Neuron (in vitro differentiated cells): ENCODE measurements at regions not wholly inside any gene's neighbourhood (a gene's known extent, or its start where the extent isn't known, plus 50 kb on each side); places are given as distances from the start of the nearest gene placed in this dataset.

Experiments
- H2AFZ ChIP-seq: one replicate; pipeline ENCODE4 v1.6.1; 2013; ENCODE audit warnings: low read depth, mild to moderate bottlenecking, inconsistent platforms, low read length, moderate library complexity
- H3K27me3 ChIP-seq: one replicate; pipeline ENCODE4 v1.6.1; 2013; ENCODE audit warnings: low read length; ENCODE audit not compliant: insufficient read depth
- H3K36me3 ChIP-seq: one replicate; pipeline ENCODE4 v1.6.1; 2013; ENCODE audit warnings: low read length; ENCODE audit not compliant: insufficient read depth
- H3K4me1 ChIP-seq: one replicate; pipeline ENCODE4 v1.6.1; 2013; ENCODE audit warnings: low read length; ENCODE audit not compliant: insufficient read depth
- H3K4me3 ChIP-seq: 2 replicates; pipeline ENCODE4 v1.5.1; 2013; ENCODE audit warnings: mild to moderate bottlenecking, low read length, moderate library complexity
- H3K9me3 ChIP-seq: one replicate; pipeline ENCODE4 v1.6.1; 2013; ENCODE audit warnings: low read length

DNA sequence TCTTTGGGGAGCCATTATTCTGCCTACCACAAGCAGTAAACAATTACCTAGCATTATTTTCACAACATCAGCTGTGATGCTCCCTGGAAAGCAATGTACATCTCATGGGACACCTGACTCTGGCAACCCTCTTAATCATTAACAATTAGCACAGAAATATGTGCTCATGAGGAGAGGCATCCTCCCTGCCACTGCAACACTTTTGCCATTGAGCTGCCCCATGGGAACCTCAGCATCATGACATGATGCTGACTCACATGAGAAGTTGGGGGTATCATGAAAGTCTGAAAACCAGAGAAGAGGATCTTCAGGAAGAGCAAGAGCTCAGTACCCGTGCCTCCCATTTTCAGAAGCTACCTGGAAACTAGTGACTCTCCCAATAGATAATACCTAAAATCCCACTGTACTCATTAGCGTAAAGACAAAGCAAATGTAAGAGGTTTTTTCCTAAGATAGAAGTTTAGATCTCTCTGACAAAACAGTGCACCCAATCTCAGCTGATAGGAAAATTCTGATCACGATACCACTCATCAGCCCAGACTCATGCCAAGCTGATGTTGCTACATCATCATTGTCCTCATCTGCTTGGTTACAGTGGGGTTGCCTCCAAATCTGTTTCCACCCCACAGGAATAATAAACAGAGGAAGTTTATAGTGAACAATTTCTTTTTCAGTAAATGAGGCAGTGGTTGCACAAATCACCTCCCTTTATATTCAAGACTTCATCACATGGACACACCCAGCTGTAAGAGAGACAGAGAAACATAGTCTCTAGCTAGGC is 244.5 kb downstream of the NR2F1-AS1 start:
- Histone ChIP-seq H3K9me3 (no peaks in the 10 kb centered on the region), H2AFZ (no peak overlapping the region), H3K27me3 (no peaks in the 10 kb centered on the region), H3K36me3 (no peaks in the 10 kb centered on the region), H3K4me1 (no peaks in the 10 kb centered on the region), H3K4me3 (no peak overlapping the region)

DNA sequence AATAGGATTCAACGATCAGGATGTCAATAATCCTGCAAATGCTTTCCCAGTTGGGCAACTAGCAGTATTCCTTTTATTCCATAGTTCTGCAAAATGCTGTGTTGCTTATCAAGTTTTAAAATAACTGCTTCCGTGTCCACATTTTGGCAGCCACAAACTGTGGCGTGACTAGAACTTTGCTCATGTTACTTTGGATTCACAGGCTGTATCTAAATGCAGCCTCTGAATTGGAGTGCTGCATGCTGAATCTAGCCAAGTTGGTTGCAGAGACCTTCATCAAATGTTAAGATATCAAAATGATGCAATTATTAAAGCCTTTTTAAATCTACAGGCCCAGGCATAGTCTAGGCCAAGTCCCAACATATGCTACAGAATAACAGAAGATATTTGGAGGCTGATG is 249.2 kb downstream of the NR2F1-AS1 start:
- Histone ChIP-seq H3K27me3 (no peaks in the 10 kb centered on the region), H3K4me1 (no peaks in the 10 kb centered on the region), H3K4me3 (no peak overlapping the region), H3K36me3 (no peaks in the 10 kb centered on the region), H2AFZ (no peak overlapping the region), H3K9me3 (no peaks in the 10 kb centered on the region)

DNA sequence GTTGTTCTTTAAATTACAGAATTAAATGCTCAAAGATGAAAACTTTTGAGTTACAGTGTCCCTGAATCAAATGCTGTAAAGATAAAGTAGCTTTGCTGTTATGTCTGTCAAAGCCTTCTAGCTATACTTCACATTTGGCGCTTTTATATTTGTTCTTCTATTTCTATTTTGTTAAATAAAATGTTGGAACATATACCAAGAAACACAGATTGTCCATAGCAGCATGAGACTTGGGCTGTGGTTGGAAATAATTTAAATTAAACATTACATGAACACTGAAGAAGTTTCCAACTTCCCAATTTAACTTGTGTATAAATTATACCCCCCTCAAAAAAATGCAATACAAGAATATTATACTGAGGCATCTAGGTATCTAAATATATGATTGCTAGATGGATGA is 249.8 kb downstream of the NR2F1-AS1 start:
- Histone ChIP-seq H3K4me1 (no peaks in the 10 kb centered on the region), H3K27me3 (no peaks in the 10 kb centered on the region), H3K9me3 (no peaks in the 10 kb centered on the region)

DNA sequence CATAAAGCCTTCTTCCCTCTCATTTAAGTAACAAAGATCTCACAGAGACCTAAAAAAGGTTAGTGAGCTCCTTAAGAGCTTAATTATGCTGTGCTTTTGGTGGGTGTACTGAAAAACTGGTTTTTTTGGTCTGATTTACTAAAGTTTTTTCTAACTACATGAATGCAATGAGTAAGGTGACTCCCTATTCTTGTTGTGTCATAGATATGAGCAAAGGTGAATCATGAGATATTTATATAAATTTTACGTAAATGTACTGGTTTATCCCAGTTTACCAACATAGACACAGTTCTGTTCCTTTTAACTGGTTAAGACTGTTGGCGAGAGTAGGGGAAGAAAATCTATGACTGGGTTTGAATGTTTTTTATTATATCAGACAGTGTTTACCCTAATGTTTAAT is 250.5 kb downstream of the NR2F1-AS1 start:
- Histone ChIP-seq H3K4me1 (no peaks in the 10 kb centered on the region), H3K4me3 (no peak overlapping the region), H3K36me3 (no peaks in the 10 kb centered on the region), H3K27me3 (no peaks in the 10 kb centered on the region), H3K9me3 (no peaks in the 10 kb centered on the region), H2AFZ (no peak overlapping the region)

More for the DNA sequence above, 249.8 kb downstream of the NR2F1-AS1 start:
- Histone ChIP-seq H3K36me3 (no peaks in the 10 kb centered on the region), H2AFZ (no peak overlapping the region), H3K4me3 (no peak overlapping the region)

DNA sequence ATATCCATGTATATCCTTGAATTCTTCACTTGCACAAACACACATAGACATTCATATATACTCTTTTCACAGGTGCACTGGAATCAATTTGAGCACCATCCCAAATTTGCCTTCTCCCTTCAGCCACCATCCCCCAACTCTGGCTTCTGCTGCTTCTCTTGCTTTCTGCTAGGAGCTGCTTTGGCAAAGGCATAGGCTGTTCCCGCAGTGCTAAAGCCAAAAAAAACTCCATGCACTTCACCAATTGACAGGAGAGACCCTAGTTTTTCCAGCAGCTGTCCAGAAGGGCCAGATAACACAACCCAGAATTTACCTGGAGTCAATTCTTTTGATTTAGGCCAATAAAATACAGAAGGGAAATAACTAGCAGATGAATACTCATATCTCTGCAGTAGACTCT is 251.3 kb downstream of the NR2F1-AS1 start:
- Histone ChIP-seq H2AFZ (no peak overlapping the region), H3K27me3 (no peaks in the 10 kb centered on the region), H3K4me1 (no peaks in the 10 kb centered on the region), H3K4me3 (no peak overlapping the region), H3K9me3 (no peaks in the 10 kb centered on the region), H3K36me3 (no peaks in the 10 kb centered on the region)

DNA sequence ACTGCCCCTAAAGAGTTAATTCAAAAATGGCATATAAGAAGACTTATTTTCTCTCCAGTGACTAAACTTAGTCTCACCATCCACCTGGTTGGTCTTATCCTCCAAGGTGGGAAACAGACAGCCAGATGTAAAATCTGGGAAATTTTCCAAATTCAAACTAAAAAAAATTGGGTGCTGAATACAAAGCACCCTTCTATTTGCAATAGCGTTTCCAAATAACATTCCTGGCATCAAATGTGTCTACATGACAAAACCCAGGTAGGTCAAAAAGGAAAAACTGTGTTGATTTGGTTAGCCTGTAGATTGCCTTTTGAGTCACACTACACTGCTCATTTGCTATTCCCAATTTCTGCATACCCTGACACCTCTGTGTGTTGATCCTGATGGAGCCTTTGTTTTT is 252.2 kb downstream of the NR2F1-AS1 start:
- Histone ChIP-seq H2AFZ (no peak overlapping the region), H3K4me1 (no peaks in the 10 kb centered on the region), H3K9me3 (no peaks in the 10 kb centered on the region), H3K27me3 (no peaks in the 10 kb centered on the region), H3K36me3 (no peaks in the 10 kb centered on the region), H3K4me3 (no peak overlapping the region)

DNA sequence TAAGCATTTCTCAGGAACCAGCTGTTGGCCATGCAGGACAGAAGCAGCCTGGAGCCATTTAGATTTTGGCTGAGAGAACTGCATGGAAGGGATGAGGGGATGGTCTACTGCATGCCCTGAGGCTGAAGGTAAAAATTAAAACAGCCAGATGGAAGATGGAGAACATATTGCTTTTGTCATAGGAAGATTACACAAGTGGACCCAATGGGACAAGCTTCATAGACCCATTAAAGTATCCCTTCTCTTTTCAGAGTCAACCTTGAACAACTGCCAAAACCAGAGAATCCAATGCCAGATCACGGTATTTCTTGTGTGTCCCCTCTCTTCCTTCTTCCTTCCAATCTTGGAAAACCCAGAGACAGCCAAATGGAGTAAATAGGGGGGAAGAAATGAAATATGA is 253.4 kb downstream of the NR2F1-AS1 start:
- H2AFZ ChIP-seq, result no peak overlapping the region
- no peaks in the 10 kb centered on the region for H3K27me3 ChIP-seq
- no peaks in the 10 kb centered on the region for H3K4me1 ChIP-seq
- H3K4me3 ChIP-seq, result no peak overlapping the region
- no peaks in the 10 kb centered on the region for H3K36me3 ChIP-seq
- no peaks in the 10 kb centered on the region for H3K9me3 ChIP-seq

DNA sequence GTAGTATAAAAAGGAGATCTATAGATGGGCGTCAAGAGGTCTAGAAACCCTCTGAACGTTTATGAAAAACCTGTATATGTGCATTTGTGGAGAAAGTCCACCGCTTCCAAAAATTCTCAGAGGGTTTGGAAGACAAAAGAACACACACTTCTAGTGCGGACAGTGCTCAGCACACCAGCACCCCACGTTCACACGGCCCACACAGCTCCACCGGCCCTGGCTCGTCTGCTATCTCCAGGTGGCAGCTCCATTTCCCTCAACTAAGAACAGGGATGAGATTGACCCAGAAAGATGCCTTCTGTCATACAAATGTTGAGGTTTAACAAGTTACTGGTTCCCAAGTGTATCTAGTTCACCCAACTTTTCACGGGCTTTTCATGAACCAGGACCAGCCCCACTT is 255.1 kb downstream of the NR2F1-AS1 start:
- Histone ChIP-seq H3K4me1 (no peaks in the 10 kb centered on the region), H3K36me3 (no peaks in the 10 kb centered on the region), H3K27me3 (no peaks in the 10 kb centered on the region), H3K9me3 (no peaks in the 10 kb centered on the region), H2AFZ (no peak overlapping the region), H3K4me3 (no peak overlapping the region)

DNA sequence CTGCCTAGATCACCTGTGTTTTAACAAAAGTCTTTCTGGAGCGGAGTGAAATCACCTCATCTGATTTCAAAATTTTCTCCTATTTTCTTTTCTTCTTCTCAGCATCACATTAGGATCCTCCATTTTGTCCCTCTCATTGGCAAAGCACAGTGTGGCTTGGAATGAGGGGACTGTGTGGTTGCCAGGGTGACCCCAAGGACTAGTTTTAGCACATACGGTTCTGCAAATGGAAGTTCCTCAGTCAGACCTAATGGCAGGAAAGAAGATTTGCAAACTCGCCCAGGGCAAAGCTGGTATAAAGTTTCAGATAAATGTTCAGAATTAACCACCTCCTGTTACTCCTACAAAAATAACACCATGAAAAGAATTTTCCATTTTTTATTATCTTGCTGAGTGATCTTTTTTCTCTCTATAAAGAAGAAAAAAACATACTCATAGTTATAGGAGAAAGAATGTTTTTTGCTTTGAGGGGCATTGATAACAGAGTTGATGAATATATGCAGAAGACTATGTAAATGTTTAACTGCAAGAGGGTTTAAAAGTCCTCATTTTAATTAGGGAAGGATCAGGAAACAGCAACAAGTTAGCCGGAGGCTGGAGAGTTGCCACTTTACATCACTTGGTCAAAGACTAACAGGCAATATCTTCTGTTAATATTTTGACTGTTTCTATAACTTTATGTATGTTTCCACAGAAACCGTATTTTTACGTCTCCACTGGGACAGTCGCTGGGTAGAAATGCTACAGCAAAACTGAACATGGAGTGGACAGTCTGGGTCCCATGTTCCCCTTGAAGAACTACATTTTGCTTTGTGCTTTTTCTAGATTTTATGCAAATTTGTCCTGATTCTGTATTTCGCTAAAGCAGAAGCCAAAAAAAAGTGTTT is 257.8 kb downstream of the NR2F1-AS1 start:
- Histone ChIP-seq H2AFZ (peak overlapping the region; percentile 22), H3K4me1 (no peaks in the 10 kb centered on the region), H3K4me3 (no peak overlapping the region), H3K27me3 (no peaks in the 10 kb centered on the region), H3K36me3 (no peaks in the 10 kb centered on the region), H3K9me3 (no peaks in the 10 kb centered on the region)

DNA sequence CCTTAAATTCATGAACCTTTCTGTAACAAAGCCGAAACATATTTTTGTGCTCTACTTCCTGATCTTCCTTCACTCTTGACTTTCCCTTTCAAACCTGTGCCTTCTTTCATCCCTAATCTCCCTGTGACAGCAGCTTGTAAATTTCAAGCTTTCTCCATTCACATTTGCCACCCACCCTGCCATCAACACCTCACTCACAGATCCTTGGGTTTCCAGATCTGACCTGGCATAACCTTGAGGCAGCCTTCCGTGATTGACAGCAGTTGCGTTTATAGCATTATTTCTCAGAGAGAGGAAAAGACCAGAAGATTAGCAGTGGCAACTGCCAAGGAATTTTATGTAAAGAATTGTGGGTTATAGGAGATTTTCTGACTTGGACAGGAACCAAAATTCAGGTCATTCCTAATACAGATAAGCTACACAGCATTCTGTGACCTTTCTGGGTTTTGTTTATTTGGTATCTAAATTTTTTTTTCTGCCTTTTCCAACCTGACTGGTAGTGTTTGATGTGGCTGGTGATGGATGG is 260.0 kb downstream of the NR2F1-AS1 start:
- H3K27me3 ChIP-seq, result no peaks in the 10 kb centered on the region
- no peak overlapping the region for H3K4me3 ChIP-seq
- no peaks in the 10 kb centered on the region for H3K36me3 ChIP-seq
- no peak overlapping the region for H2AFZ ChIP-seq
- H3K4me1 ChIP-seq, result no peaks in the 10 kb centered on the region
- no peaks in the 10 kb centered on the region for H3K9me3 ChIP-seq

DNA sequence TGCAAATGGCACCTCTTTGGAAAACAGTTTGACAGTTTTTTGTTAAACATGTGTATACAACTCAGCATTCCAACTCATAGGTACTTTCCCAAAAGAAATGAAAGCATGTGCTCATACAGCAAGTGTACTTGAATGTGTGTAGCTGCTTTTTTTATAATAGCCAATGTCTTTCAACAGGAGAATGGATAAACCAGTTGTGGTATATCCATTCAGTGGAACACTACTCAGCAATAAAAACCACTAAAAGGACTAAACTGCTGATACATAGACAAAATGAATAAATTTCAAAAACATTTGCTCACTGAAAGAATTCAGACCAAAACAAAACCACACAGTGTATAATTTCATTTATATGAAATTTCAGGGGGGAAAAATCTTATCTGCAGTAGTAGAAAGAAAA is 267.3 kb downstream of the NR2F1-AS1 start:
- Histone ChIP-seq H2AFZ (no peak overlapping the region), H3K27me3 (no peaks in the 10 kb centered on the region), H3K4me1 (no peaks in the 10 kb centered on the region), H3K9me3 (peaks cover 4% of the 10 kb centered on the region), H3K36me3 (no peaks in the 10 kb centered on the region), H3K4me3 (no peak overlapping the region)

DNA sequence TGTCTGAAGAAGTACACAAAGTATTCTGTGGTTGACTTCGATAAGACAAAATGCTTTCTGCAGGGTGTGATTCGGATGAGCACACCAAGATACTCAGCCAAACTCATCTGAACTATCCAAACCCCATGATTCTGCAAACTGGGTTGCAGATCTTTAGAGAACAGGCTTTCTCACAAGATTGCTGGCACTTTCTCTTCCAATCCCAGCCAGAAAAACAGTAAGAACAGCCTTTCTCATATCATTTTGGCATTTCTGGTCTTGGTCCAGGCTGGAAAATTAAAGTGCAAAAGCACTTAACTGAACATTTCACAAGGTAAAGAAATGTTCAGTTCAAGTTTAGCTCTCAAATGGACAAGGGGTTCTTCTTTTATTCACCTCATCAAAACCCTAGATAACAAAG is 269.1 kb downstream of the NR2F1-AS1 start:
- Histone ChIP-seq H3K9me3 (peaks cover 4% of the 10 kb centered on the region), H3K36me3 (no peaks in the 10 kb centered on the region), H3K27me3 (no peaks in the 10 kb centered on the region), H2AFZ (no peak overlapping the region), H3K4me3 (no peak overlapping the region), H3K4me1 (no peaks in the 10 kb centered on the region)

DNA sequence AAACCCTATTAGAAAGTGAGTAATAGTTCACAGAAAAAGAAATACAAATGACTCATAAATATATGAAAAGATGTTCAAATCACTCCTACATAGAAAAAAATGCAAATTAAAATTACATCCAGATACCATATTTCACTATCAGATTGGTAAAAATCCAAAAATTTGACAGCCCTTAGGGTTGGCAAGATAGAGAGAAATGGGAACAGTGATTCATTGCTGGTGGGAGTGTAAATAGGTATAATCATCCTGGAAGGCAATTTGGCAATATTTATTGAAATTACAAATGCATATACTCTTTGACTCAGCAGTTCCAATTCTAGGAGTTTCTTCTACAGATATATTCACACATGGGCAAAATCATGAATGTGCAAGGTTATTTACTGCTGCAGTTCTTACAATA is 273.5 kb downstream of the NR2F1-AS1 start:
- Histone ChIP-seq H2AFZ (no peak overlapping the region), H3K36me3 (no peaks in the 10 kb centered on the region)

More for the DNA sequence above, 273.5 kb downstream of the NR2F1-AS1 start:
- peaks cover 10% of the 10 kb centered on the region for H3K4me1 ChIP-seq
- no peaks in the 10 kb centered on the region for H3K27me3 ChIP-seq
- H3K4me3 ChIP-seq, result no peak overlapping the region
- H3K9me3 ChIP-seq, result no peaks in the 10 kb centered on the region
